ENCODE measurements at regions not wholly inside any gene's neighbourhood (a gene's known extent, or its start where the extent isn't known, plus 50 kb on each side); places are given as distances from the start of the nearest gene placed in this dataset.
"Not testable (repeated sequence)": the region's sequence is repeated elsewhere in the genome, so short reads cannot be mapped to it uniquely, and the experiment has no call there.

DNA sequence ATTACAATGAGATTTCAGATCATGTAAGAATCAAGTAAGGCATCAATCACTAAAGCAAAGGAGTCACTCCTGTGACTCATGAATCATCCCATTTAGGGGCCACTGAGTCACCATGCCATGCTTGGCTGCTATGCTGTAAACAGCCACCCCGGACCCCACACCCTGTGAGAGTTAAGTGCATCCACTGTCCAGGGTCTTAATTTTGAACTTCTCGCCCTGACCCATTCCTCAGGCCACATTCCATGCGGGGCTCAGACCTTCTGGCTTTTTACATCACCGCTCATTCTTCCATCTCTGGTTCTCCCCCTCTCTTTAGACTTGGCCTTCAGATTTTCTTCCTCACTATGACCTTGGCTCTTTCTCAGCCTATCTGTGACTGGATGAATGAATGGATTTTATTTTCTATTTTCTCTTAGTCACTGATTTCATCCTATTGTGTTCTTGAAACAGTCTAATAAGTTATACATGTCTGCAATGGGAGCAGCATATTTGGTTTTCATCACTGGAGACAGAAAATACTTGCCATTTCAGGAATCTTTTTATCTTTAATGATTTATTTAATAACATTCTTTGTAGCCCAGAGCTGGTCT, 239.6 kb downstream of the SKIDA1 start:
- TF ChIP-seq, protein P1, sequence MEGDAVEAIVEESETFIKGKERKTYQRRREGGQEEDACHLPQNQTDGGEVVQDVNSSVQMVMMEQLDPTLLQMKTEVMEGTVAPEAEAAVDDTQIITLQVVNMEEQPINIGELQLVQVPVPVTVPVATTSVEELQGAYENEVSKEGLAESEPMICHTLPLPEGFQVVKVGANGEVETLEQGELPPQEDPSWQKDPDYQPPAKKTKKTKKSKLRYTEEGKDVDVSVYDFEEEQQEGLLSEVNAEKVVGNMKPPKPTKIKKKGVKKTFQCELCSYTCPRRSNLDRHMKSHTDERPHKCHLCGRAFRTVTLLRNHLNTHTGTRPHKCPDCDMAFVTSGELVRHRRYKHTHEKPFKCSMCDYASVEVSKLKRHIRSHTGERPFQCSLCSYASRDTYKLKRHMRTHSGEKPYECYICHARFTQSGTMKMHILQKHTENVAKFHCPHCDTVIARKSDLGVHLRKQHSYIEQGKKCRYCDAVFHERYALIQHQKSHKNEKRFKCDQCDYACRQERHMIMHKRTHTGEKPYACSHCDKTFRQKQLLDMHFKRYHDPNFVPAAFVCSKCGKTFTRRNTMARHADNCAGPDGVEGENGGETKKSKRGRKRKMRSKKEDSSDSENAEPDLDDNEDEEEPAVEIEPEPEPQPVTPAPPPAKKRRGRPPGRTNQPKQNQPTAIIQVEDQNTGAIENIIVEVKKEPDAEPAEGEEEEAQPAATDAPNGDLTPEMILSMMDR (IDR thresholded peaks at IDR 0.05; ENCODE audit: borderline replicate concordance, insufficient read depth, low read depth, low read length) = no peak
- no peak overlapping the region for H3K4me3 ChIP-seq (ENCODE audit: low read depth, low read length)

DNA sequence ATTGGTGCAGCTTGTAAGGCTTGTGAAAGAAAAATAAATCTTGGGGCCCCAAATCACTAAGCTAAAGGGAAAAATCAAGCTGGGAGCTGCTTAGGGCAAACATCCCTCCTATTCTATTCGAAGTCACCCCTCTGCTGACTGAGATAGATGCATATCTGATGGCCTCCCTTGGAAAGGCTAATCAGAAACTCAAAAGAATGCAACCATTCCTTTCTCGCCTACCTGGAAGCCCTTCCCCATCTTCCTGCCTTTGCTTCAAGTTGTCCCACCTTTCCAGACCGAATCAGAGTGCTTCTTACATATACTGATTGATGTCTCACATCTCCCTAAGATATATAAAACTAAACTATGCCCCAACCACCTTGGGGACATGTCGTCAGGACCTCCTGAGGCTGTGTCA, 240.3 kb downstream of the SKIDA1 start:
- H3K4me3 ChIP-seq (ENCODE audit: low read depth, low read length) = no peak overlapping the region
- TF ChIP-seq, protein P1 (IDR thresholded peaks at IDR 0.05; ENCODE audit: borderline replicate concordance, insufficient read depth, low read depth, low read length) = no peak

DNA sequence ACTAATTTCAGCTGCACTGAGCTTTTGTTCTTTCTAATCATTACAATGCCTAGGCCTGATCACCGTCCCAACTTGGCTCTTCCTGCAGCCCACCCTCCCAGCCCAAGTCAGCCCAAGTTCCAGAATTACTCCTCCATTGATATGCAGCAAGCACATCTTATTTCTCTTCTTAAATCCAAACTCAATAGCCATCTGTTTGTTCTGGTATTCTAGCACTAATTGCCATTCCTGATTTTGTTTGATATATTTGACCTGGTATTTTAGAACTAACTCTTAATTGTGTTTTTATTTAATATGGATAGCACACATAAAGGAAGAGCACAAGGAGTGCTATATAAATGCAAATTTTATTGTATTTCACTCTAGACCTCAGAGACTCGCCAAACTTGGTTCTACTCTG, 241.2 kb downstream of the SKIDA1 start:
- TF ChIP-seq, protein P1 (IDR thresholded peaks at IDR 0.05; ENCODE audit: borderline replicate concordance, insufficient read depth, low read depth, low read length) = no peak
- H3K4me3 ChIP-seq (ENCODE audit: low read depth, low read length) = no peak overlapping the region

DNA sequence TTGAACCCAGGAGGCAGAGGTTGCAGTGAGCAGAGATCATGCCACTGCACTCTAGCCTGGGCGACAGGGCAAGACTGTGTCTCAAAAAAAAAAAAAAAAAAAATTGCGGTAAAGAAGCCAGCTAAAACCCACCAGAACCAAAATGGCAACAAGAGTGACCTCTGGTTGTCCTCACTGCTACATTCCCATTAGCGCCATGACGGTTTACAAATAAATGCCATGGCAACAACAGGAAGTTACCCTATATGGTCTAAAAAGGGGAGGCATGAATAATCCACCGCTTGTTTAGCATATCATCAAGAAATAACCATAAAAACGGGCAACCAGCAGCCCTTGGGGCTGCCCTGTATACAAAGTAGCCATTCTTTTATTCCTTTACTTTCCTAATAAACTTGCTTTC, 242.4 kb downstream of the SKIDA1 start:
- H3K4me3 ChIP-seq (ENCODE audit: low read depth, low read length) = not testable (repeated sequence)

DNA sequence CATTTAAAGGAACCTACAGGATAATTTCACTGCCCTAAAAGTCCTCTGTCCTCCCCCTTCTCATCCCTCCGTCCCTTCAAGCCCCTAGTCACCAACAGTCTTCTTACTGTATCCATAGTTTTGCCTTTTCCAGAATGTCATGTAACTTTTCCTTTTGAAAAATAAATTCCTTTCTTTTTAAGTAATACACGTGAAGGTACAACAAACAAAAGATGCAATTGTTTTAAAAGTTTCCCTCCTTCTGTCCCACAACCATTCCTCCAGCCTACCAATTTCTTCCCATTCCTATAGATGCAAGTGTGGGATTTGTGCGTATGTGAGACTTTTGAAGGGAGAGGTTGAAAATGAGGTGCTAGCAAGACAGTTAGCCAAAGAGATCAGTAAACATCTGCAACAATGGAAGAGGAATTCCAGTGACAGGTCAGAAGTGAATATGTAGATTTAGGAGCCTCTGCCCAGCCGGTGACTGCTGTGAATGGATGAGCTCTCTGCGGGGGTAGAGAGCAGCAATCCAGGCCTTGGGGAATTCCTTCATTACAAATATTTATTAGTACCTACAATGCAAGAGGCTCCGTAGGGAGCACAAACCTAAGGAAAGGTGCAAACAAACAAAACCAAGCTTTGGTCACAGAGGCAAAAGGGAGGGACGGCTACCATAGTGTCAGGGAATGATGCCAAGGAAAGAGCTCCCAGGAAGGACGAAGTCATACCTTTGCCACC, 243.6 kb downstream of the SKIDA1 start:
- TF ChIP-seq, protein P1 (IDR thresholded peaks at IDR 0.05; ENCODE audit: borderline replicate concordance, insufficient read depth, low read depth, low read length) = no peak

DNA sequence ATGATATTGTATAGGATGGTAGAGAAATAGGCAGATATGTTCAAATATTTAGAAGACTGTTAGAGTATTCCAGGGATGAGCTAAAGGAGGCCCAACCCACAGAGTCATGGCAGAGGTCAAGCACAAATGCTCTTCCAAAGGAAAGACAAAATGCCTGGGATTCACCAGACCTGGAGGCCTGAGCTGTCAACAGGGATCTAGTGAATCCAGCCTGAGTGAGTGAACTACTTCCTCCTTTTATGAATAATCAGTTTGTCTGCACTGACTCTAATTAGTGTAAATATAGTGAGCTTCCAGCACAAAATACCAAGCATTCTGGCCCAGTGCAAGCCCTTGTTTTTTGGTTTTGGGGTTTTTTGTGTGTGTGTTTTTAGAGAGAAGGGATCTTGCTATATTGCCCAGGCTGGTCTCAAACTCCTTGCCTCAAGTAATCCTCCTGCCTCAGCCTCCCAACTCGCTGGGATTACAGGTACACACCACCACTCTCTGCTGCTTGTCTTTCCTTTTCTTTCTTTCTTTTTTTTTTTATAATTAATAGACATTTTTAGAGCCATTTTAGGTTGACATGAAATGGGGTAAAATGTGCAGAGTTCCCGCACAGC, 244.4 kb downstream of the SKIDA1 start:
- TF ChIP-seq, protein P1 (IDR thresholded peaks at IDR 0.05; ENCODE audit: borderline replicate concordance, insufficient read depth, low read depth, low read length) = no peak
- H3K4me3 ChIP-seq (ENCODE audit: low read depth, low read length) = no peak overlapping the region

More for the DNA sequence above, 243.6 kb downstream of the SKIDA1 start:
- H3K4me3 ChIP-seq (ENCODE audit: low read depth, low read length) = no peak overlapping the region

DNA sequence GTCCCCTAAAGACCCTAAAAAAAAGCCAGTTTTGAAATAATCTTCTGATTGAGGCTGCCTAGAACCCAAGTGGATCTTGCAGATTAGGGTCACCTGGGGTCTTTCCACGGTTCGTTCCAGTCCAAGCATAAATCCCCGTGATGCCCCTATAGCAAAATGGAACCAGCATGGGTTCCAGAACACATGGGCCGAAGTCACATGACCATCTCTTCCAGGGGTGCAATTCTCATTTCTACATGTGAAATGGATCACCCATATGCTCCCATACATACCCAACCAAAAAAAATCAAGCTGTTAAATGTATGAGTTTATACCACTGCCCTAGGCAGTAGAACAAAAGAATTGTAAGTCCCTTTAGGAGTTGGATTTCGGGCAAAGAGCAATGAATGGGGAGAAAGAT, 245.4 kb downstream of the SKIDA1 start:
- TF ChIP-seq, protein P1 (IDR thresholded peaks at IDR 0.05; ENCODE audit: borderline replicate concordance, insufficient read depth, low read depth, low read length) = no peak
- no peak overlapping the region for H3K4me3 ChIP-seq (ENCODE audit: low read depth, low read length)

Data from GM12875 (cell line).